ENCODE measurements at regions not wholly inside any gene's neighbourhood (a gene's known extent, or its start where the extent isn't known, plus 50 kb on each side); places are given as distances from the start of the nearest gene placed in this dataset.

- no peak for TF ChIP-seq CTCF (IDR thresholded peaks at IDR 0.05)
- TF ChIP-seq POLR2A (IDR thresholded peaks at IDR 0.05): no peak
Observed at GRCh38 chr14:105904379-105904778, 378.0 kb downstream of the TMEM121 start.
